MM.1S (cell line): ENCODE measurements at regions not wholly inside any gene's neighbourhood (a gene's known extent, or its start where the extent isn't known, plus 50 kb on each side); places are given as distances from the start of the nearest gene placed in this dataset.

ENCODE experiments used
- DNase-seq: peaks from one replicate; pipeline ENCODE4 v3.0.0-alpha.2; 2015
- H2AFZ ChIP-seq: fragments of 300-600 bp; sonication (generic); 2 replicates; pipeline ENCODE4 v1.6.0; 2016; ENCODE audit warnings: antibody characterized with exemption, low read length
- H3F3A ChIP-seq: fragments of 300-600 bp; sonication (generic); 2 replicates; pipeline ENCODE4 v1.6.1; 2016; ENCODE audit warnings: mild to moderate bottlenecking, antibody characterized with exemption, low read length, moderate library complexity, mixed read lengths; ENCODE audit not compliant: insufficient read depth
- H3K27ac ChIP-seq: fragments of 300-600 bp; sonication (generic); 2 replicates; pipeline ENCODE4 v1.5.1; 2016; ENCODE audit warnings: mild to moderate bottlenecking, low read length
- H3K27me3 ChIP-seq: fragments of 300-600 bp; sonication (generic); replicated peaks from 2 replicates; pipeline ENCODE4 v1.6.0; 2016; ENCODE audit warnings: low read length; ENCODE audit not compliant: insufficient read depth
- H3K36me3 ChIP-seq: fragments of 300-600 bp; sonication (generic); replicated peaks from 2 replicates; pipeline ENCODE4 v1.6.1; 2016; ENCODE audit warnings: mild to moderate bottlenecking, low read length, mixed read lengths; ENCODE audit not compliant: insufficient read depth
- H3K4me1 ChIP-seq: fragments of 300-600 bp; sonication (generic); 2 replicates; pipeline ENCODE4 v1.6.1; 2016; ENCODE audit warnings: low read length, mixed read lengths
- H3K4me2 ChIP-seq: fragments of 300-600 bp; sonication (generic); 2 replicates; pipeline ENCODE4 v1.6.0; 2016; ENCODE audit warnings: low read depth, low read length
- H3K4me3 ChIP-seq: fragments of 300-600 bp; sonication (generic); 2 replicates; pipeline ENCODE4 v1.5.1; 2016; ENCODE audit warnings: low read length, mixed read lengths
- H3K79me2 ChIP-seq: fragments of 300-600 bp; sonication (generic); 2 replicates; pipeline ENCODE4 v1.6.1; 2016; ENCODE audit warnings: mixed run types, low read length, mixed read lengths
- H3K9ac ChIP-seq: fragments of 300-600 bp; sonication (generic); 2 replicates; pipeline ENCODE4 v1.6.1; 2016; ENCODE audit warnings: low read length, mixed read lengths
- H3K9me2 ChIP-seq: fragments of 300-600 bp; sonication (generic); replicated peaks from 2 replicates; pipeline ENCODE4 v1.6.1; 2016; ENCODE audit warnings: mild to moderate bottlenecking, low read length, mixed read lengths; ENCODE audit not compliant: insufficient read depth
- H3K9me3 ChIP-seq: fragments of 300-600 bp; sonication (generic); replicated peaks from 2 replicates; pipeline ENCODE4 v1.6.1; 2016; ENCODE audit warnings: mild to moderate bottlenecking, low read length, mixed read lengths; ENCODE audit not compliant: insufficient read depth
- H4K20me1 ChIP-seq: fragments of 300-600 bp; sonication (generic); 2 replicates; pipeline ENCODE4 v1.6.1; 2016; ENCODE audit warnings: mild to moderate bottlenecking, low read length, moderate library complexity, mixed read lengths; ENCODE audit not compliant: insufficient read depth
- EZH2 ChIP-seq: fragments of 300-600 bp; sonication (generic); optimal IDR thresholded peaks from 2 replicates; pipeline ENCODE3; 2017; ENCODE audit warnings: low read depth, mild to moderate bottlenecking, antibody characterized with exemption, low read length, mixed read lengths
- EZH2phosphoT487 ChIP-seq: fragments of 300-600 bp; sonication (generic); IDR thresholded peaks from 2 replicates; pipeline ENCODE4 v1.6.1; 2018; ENCODE audit warnings: antibody characterized with exemption, low read length
- TF ChIP-seq, protein P1 (sequence below): fragments of 300-600 bp; sonication (generic); IDR thresholded peaks from 2 replicates; pipeline ENCODE4 v1.5.1; 2016; ENCODE audit warnings: antibody characterized with exemption, low read length, mixed read lengths

GRCh38 chr10:117911684-117912083 is 135.1 kb downstream of the RAB11FIP2 start:
- Histone ChIP-seq H3K27me3 (no peaks in the 10 kb centered on the region), H3K4me3 (no peak overlapping the region), H3K4me2 (no peak overlapping the region), H3K9me3 (no peaks in the 10 kb centered on the region), H3K9me2 (no peaks in the 10 kb centered on the region), H3K9ac (no peak overlapping the region), H3K36me3 (no peaks in the 10 kb centered on the region), H3F3A (no peaks in the 10 kb centered on the region), H3K27ac (no peak overlapping the region), H4K20me1 (no peaks in the 10 kb centered on the region), H3K4me1 (no peaks in the 10 kb centered on the region), H2AFZ (no peak overlapping the region), H3K79me2 (no peaks in the 10 kb centered on the region)
- TF ChIP-seq EZH2phosphoT487 (no peak), EZH2 (no peak)
- TF ChIP-seq, protein P1, sequence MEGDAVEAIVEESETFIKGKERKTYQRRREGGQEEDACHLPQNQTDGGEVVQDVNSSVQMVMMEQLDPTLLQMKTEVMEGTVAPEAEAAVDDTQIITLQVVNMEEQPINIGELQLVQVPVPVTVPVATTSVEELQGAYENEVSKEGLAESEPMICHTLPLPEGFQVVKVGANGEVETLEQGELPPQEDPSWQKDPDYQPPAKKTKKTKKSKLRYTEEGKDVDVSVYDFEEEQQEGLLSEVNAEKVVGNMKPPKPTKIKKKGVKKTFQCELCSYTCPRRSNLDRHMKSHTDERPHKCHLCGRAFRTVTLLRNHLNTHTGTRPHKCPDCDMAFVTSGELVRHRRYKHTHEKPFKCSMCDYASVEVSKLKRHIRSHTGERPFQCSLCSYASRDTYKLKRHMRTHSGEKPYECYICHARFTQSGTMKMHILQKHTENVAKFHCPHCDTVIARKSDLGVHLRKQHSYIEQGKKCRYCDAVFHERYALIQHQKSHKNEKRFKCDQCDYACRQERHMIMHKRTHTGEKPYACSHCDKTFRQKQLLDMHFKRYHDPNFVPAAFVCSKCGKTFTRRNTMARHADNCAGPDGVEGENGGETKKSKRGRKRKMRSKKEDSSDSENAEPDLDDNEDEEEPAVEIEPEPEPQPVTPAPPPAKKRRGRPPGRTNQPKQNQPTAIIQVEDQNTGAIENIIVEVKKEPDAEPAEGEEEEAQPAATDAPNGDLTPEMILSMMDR, result no peak
- no peak for DNase-seq

DNA sequence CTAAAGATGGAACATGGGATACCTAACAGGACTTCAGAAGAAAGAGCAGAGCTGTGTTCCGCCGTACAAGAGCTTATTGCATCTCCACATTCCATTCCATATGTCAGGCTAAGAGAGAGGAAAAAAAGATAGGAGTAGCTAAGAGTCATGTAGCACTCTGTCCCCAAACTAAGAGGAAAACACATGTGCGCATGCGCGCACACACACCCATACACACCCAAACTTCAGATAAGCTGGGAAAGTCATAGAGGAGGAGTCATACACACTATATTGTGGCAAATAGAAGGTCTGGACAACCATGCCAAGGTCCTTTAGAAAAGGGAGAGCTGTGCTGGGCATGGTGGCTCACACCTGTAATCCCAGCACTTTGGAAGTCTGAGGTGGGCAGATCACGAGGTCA is 132.4 kb downstream of the RAB11FIP2 start:
- Histone ChIP-seq H3K36me3 (no peaks in the 10 kb centered on the region), H3K27ac (no peak overlapping the region), H2AFZ (no peak overlapping the region), H3K79me2 (no peaks in the 10 kb centered on the region), H3K4me3 (no peak overlapping the region), H3F3A (no peaks in the 10 kb centered on the region), H3K4me2 (no peak overlapping the region), H4K20me1 (no peaks in the 10 kb centered on the region), H3K9me3 (no peaks in the 10 kb centered on the region), H3K9ac (no peak overlapping the region), H3K27me3 (no peaks in the 10 kb centered on the region), H3K4me1 (no peaks in the 10 kb centered on the region), H3K9me2 (no peaks in the 10 kb centered on the region)
- DNase-seq, result no peak
- TF ChIP-seq EZH2phosphoT487 (no peak), EZH2 (no peak)
- TF ChIP-seq, protein P1, result no peak

DNA sequence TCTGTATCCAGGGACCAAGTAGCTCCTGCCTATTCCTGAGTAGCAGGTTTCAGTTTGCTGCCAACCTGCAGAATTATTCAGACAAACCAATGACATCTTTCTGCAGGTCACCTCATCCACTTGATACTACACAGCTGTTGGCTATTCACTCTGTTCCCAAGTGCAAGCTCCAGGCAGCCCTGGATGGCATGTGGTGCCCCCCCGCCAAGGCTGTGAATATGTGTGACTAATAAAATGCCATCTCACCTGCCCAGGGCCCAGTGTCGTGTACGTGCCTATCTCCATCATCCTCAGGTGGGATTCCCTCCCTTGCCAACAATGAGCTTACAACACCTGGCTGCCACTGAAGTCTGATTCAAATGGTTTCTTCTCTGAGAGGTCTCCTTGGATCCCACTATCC is 125.8 kb downstream of the RAB11FIP2 start:
- Histone ChIP-seq H2AFZ (no peak overlapping the region), H3F3A (no peaks in the 10 kb centered on the region), H3K9me2 (no peaks in the 10 kb centered on the region), H3K4me1 (no peaks in the 10 kb centered on the region), H3K27me3 (no peaks in the 10 kb centered on the region), H3K27ac (no peak overlapping the region), H3K79me2 (no peaks in the 10 kb centered on the region), H3K36me3 (no peaks in the 10 kb centered on the region), H3K4me2 (no peak overlapping the region), H3K9me3 (no peaks in the 10 kb centered on the region), H3K4me3 (no peak overlapping the region), H4K20me1 (no peaks in the 10 kb centered on the region), H3K9ac (no peak overlapping the region)
- no peak for DNase-seq
- TF ChIP-seq, protein P1, result no peak
- TF ChIP-seq EZH2 (no peak), EZH2phosphoT487 (no peak)
